HG03342 (cell line): ENCODE measurements at regions not wholly inside any gene's neighbourhood (a gene's known extent, or its start where the extent isn't known, plus 50 kb on each side); places are given as distances from the start of the nearest gene placed in this dataset.

Experiments
- ATAC-seq: cut with Tn5 transposase; IDR thresholded peaks from one replicate; pipeline ENCODE4 v1.9.1; 2021; ENCODE audit warnings: mild to moderate bottlenecking, moderate library complexity; ENCODE audit not compliant: unreplicated experiment

GRCh38 chr6:159357211-159357915 lies 188.2 kb downstream of the FNDC1 start:
- ATAC-seq = no peak

GRCh38 chr6:159353193-159353592 lies 184.0 kb downstream of the FNDC1 start:
- ATAC-seq = no peak

- no peak for ATAC-seq
These were observed 182.5 kb downstream of the FNDC1 start for GRCh38 chr6:159351707-159352106.

DNA sequence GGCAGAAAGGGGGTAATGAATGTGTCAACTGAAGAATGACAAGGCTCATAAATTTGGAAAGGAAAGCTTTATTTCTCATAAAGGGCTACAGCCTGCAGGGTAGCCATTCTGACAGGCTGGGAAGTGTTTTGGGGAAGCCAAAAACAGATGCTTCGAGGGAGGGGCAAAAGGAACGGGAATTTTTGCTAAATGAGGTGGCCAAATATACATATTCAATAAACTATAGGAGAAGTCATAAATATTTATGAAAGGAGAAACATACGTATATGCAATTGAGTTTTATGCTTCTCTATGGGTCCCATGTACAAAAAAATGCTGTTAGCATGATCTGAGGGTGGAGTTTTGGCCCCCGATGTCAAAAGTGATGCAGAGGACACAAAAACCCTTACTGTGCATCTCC lies 180.7 kb downstream of the FNDC1 start:
- no peak for ATAC-seq

GRCh38 chr6:159343709-159344108 lies 174.5 kb downstream of the FNDC1 start:
- ATAC-seq = no peak

GRCh38 chr6:159342146-159342545 lies 172.9 kb downstream of the FNDC1 start:
- no peak for ATAC-seq

DNA sequence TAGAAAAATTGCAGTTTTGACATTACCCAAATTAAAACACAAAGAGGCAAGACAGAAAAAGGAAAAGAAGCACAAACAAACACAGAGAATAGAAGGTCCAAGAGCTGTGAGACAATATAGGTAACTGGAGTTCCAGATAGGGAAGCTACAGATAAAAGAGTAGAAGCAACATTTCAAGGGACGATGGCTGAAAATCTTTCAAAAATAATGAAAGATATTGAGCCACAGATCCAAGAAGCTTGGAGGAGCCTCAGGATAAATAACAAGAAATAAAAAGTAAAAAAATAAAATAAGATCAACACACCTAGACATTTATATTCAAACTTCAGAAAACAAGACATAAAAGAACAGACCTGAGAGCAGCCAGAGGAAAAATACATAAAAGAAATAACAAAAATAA lies 164.9 kb downstream of the FNDC1 start:
- no peak for ATAC-seq

DNA sequence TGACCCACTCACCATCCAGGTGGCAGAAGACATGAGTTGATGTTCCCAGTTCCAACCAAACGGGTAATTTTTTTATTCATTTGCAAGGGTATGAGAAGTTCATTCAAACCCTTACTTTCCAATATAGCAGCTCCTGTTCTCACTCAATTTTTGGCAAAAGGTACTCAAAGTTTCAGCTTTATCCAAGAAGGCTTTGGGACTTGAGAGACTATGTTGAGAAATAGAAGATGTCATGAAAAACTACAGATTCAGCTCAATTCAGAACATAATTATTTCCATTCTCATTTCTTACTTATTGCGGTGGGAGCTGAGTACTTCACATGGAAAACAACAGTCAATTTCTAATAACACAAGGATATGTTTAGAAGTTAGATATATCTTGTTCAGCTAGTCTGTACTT lies 162.3 kb downstream of the FNDC1 start:
- no peak for ATAC-seq

GRCh38 chr6:159329081-159329480 lies 159.9 kb downstream of the FNDC1 start:
- no peak for ATAC-seq

DNA sequence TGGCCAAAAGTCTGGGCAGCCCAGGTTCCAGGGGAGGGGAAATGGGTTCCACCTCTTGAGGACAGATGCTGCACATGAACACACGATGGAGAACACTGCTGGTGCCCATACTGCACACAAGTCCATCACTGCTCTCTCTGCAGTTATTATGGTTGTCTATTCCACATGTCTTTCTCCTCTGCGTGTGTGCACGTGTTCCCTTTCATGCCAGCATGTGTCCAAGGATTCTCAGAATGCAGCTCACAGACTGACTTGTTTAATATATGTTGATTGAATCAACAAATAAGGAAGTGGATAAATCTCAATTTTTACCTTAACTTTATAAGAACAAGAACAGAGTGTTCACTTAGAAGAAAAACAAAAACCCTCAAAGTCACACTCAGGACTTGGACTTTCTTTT lies 158.9 kb downstream of the FNDC1 start:
- ATAC-seq = no peak

- ATAC-seq = no peak
These were observed 156.3 kb downstream of the FNDC1 start for GRCh38 chr6:159325476-159325875.

GRCh38 chr6:159324596-159324995 lies 155.4 kb downstream of the FNDC1 start:
- ATAC-seq = no peak
